Ramos (cell line): ENCODE measurements at regions not wholly inside any gene's neighbourhood (a gene's known extent, or its start where the extent isn't known, plus 50 kb on each side); places are given as distances from the start of the nearest gene placed in this dataset.

Experiments
- in situ Hi-C: fragments of 300-500 bp; cut with MboI; formaldehyde crosslinking; loops from one replicate; pipeline ENCODE4 v1.14.3; 2022; ENCODE audit warnings: low sequenced_read_pairs; ENCODE audit not compliant: unreplicated experiment

GRCh38 chr21:35628316-35628715 lies 432.0 kb downstream of the SETD4 start:
- in situ Hi-C loops: no loop called here

GRCh38 chr21:35627462-35627861 lies 432.9 kb downstream of the SETD4 start:
- in situ Hi-C loops: no loop called here

- in situ Hi-C loops: no loop called here
Observed at GRCh38 chr21:35625576-35625975, 434.8 kb downstream of the SETD4 start.

GRCh38 chr21:35624901-35625300 lies 435.4 kb downstream of the SETD4 start:
- in situ Hi-C loops: no loop called here

GRCh38 chr21:35622612-35623011 lies 437.7 kb downstream of the SETD4 start:
- in situ Hi-C loops: no loop called here

- in situ Hi-C loops: no loop called here
Observed at GRCh38 chr21:35619184-35619583, 441.1 kb downstream of the SETD4 start.

GRCh38 chr21:35617491-35617890 lies 442.8 kb downstream of the SETD4 start:
- in situ Hi-C loops: no loop called here

GRCh38 chr21:35616090-35616489 lies 444.2 kb downstream of the SETD4 start:
- in situ Hi-C loops: no loop called here

- in situ Hi-C loops: no loop called here
Observed at GRCh38 chr21:35615325-35615724, 445.0 kb downstream of the SETD4 start.

GRCh38 chr21:35614396-35614921 lies 445.9 kb downstream of the SETD4 start:
- in situ Hi-C loops: no loop called here

GRCh38 chr21:35611708-35612132 lies 448.6 kb downstream of the SETD4 start:
- in situ Hi-C loops: no loop called here

- in situ Hi-C loops: no loop called here
Observed at GRCh38 chr21:35609263-35609662, 451.1 kb downstream of the SETD4 start.

- in situ Hi-C loops: no loop called here
Observed at GRCh38 chr21:35607406-35607805, 452.9 kb downstream of the SETD4 start.

- in situ Hi-C loops: no loop called here
Observed at GRCh38 chr21:35606578-35606977, 453.7 kb downstream of the SETD4 start.

GRCh38 chr21:35606146-35606545 lies 454.2 kb downstream of the SETD4 start:
- in situ Hi-C loops: no loop called here

- in situ Hi-C loops: no loop called here
Observed at GRCh38 chr21:35603494-35603893, 456.8 kb downstream of the SETD4 start.

- in situ Hi-C loops: no loop called here
Observed at GRCh38 chr21:35602811-35603362, 457.4 kb downstream of the SETD4 start.

GRCh38 chr21:35601211-35601610 lies 459.1 kb downstream of the SETD4 start:
- in situ Hi-C loops: no loop called here

- in situ Hi-C loops: no loop called here
Observed at GRCh38 chr21:35599164-35599563, 461.2 kb downstream of the SETD4 start.

- in situ Hi-C loops: no loop called here
Observed at GRCh38 chr21:35597750-35598339, 462.5 kb downstream of the SETD4 start.

- in situ Hi-C loops: no loop called here
Observed at GRCh38 chr21:35594905-35595304, 465.4 kb downstream of the SETD4 start.

GRCh38 chr21:35593000-35593502 lies 467.3 kb downstream of the SETD4 start:
- in situ Hi-C loops: no loop called here
